GM19324 (cell line): ENCODE measurements at regions not wholly inside any gene's neighbourhood (a gene's known extent, or its start where the extent isn't known, plus 50 kb on each side); places are given as distances from the start of the nearest gene placed in this dataset.
"Not testable (repeated sequence)": the region's sequence is repeated elsewhere in the genome, so short reads cannot be mapped to it uniquely, and the experiment has no call there.

Source experiments
- ATAC-seq: cut with Tn5 transposase; IDR thresholded peaks from one replicate; pipeline ENCODE4 v1.9.1; 2021; ENCODE audit warnings: mild to moderate bottlenecking, moderate library complexity; ENCODE audit not compliant: unreplicated experiment, low FRiP score

DNA sequence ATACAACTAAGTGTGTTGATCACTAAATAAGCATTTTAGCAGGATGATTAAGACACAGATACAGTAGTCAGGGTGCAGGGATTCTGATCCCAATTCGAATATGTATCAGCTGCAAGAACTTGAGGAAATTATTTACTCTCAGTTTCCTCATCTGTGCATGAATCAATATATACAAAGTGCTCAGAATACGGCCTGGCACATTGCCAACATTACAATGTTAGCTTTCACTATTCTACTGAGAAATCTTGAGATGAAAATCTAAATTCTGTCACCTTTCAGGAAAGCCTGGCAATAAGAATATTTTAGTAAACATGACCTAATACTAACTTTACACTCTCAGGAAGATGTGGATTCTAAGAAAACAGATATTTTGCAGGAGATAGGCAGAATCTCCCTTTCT, 1001.6 kb upstream of the IGFBP7 start:
- no peak for ATAC-seq

DNA sequence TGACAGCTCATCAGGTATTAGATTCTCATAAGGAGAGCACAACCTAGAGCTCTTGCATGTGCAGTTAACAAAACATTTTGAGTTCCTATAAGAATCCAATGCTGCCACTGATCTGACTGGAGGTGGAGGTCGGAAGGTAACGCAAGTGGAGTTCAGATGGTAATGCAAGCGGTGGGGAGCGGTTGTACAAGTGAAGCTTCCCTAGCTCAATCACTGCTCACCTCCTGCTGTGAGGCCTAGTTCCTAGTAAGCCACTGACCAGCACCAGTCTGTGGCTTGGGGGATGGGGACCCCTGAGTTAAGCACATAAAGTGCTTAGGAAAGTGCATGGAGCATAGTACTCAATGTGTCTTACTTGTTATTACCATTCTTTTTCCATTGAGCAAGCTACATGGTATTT, 983.2 kb upstream of the IGFBP7 start:
- no peak for ATAC-seq

DNA sequence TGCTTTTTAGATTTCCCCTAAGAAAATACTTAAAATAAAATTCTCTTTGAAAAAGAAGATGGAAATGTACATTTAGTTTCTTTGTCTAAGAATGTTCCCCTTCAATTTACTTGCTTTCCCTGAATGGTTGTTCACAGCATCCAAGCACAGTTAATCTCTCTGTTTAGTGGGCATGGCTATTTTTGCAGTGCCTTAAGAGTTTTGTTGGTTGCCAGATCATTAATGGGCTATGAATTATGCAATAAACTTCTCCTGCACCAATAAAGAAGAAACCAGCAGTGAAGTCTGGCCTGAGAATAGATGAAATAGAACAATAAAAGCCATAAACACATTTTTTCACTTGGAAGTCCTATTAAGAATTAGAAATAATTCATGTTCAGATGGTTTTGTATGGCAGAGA, 980.4 kb upstream of the IGFBP7 start:
- no peak for ATAC-seq

DNA sequence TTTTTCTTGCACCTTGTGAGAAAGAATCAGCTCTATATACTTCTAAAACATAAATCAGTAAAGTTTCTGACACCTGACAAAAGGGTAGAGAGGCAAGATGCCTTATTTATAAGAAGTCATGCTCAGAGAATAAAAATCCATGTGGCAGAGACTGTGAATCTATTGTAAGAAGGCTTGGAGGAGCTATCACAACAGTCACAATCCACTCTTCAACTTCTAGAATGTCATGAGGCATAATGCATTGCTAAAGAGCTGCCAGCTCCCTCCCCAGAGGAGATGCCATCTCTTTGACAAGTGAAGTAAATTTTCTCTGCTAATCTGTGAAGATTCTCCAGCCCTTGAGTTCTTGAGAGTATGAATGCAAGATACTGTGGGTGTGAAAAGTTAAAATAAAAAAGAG, 971.2 kb upstream of the IGFBP7 start:
- no peak for ATAC-seq

DNA sequence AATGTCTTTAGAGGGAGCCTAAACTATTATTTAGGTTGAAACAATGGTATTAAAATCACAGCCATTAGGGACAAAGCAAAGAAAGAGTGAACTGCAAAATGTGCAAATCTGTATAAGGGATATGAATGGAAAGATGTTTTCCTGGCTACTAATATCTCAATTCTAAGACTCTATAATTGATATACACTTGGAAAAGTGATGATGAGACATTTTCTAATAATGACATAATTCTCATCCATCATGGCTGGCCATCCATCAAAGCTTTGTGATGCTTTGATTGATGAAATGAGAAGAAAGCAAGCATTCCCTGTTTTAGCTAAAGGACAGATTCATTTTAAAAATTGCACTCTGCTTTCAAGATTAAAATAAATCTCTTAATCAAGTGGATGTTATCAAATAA, 965.5 kb upstream of the IGFBP7 start:
- no peak for ATAC-seq

DNA sequence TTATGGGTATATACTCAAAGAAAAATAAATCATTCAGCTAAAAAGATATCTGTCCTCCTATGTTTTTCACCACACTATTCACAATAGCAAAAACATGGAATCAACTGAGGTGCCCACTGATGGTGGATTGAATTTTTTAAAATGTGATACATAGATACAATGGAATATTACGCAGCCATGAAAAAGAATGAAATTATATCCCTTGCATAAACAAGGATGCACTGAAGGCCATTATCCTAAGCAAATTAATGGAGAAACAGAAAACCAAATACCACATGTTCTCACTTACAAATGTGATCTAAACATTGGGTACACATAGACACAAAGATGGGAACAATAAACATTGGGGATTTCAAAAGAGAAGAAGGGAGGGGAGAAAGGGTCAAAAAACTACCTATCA, 964.2 kb upstream of the IGFBP7 start:
- no peak for ATAC-seq

DNA sequence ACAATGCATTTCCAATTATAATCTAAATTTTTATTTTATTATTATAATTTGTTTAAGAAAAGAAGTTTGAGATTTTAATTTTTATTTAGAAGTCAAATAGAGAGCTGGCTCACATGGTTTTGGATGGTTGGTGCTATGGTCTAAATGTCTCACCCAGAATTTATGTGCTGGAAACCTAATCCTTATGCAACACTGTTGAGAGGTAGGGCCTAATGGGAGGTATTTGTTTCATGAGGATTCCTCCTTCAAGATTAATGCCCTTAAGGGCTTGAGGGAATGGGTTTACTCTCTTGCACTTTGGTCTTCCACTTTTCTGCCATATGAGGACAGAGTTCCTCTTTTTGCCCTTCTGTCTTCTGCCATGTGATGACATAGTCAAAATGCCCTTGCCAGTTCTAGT, 960.5 kb upstream of the IGFBP7 start:
- ATAC-seq, result no peak

DNA sequence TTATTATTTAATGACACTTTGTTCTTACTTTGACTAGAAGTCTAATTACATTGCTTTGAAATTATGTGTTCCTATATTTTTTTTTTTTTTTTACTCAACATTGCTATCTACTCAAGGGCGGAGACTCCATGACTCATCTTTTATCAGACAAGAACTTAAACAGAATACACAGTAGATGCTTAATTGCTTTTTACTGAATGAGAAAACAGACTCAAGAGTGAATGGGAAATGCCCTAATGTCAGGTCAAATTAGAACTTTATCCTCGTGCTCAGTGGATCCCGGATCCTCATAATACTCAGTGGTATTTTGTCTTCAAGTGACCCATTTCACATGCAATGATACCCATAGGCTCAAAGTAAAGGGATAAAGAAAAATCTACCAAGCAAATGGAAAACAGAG, 954.5 kb upstream of the IGFBP7 start:
- ATAC-seq, result no peak

DNA sequence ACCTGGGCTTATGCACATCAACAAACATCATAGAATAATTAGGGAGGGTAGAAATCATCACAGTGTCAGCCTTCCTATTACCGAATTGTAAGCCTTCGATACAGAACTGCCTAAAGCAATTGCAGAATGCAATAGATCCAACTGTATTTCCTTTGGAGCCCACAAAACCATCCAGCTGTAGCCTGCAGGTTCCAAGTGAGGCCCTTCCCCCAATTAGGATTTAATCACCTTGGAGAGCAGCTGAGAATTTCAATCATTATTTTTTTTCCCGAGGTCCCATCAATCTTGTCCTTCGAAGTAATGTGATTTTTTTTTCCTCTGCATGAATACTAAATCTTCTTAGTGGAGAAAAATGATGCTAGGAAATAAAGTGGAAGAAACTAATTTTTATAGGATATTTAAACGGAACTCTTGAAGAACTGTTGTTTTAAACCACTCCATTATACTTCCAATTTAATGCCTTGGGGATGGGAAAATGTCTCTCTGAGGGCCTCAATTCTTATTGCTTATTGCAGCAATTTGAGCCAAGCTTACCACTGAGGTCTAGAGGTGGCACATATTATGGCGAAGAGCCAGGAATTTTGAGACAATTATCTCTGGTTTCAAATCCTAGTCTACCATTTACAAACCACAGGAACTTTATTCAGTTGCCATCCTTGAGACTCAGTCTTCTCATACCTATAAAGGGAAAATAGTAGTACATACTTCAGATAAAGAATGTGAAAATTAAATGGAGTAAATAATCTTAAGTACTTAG, 953.4 kb upstream of the IGFBP7 start:
- no peak for ATAC-seq

DNA sequence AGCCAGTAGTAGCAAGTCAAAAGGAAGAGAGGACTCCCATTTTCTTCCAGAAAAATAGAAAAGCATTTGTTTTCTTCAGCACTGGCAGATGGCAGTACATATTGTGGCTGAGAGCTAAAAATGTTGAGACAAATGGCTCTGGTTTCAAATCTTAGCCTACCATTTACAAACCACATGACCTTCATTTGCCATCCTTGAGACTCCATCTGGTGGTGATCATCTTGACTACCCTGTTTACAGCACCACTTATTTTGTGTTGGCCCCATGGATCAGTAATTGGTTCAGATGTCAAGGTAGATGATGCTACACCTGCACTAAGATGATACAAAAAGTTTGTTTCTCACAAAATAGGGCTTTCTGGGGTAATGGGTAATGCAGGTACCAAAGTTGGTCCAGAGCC, 951.8 kb upstream of the IGFBP7 start:
- no peak for ATAC-seq

DNA sequence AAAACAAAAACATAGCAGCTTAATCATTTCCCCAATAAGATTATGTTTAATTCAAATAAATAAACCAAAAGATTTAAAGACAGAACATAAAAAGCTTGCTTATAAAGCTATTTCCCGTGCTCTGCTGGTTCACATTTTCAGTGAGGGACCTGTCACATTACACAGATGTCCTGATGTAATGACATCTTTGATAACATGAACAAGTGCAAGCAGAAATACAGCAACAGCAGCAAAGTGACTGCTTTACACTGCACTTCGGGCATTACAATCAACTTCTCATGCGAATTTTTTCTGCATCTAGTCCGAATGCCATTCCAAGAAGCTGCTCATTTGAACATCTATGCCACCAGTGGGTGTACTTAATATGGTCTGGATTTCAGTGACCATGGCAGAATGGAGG, 940.3 kb upstream of the IGFBP7 start:
- no peak for ATAC-seq

DNA sequence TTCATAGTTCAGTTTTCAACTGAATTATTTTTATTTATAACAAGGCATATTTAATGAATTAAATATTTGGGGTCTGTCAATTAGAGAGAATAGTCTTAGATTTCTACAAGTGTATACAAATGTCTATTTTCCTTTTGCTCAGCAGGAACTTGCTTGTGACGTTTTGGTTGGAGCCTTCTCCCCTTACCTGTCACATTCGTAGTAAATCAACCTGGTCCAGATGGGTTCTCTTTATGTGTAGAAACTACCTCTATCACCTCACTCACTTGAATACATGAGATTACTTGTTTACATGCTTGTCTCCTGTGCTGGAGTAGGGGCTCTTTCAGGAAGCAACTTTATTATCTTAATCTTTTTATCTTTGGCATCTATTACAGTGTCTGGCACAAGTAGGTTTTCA, 938.3 kb upstream of the IGFBP7 start:
- no peak for ATAC-seq

DNA sequence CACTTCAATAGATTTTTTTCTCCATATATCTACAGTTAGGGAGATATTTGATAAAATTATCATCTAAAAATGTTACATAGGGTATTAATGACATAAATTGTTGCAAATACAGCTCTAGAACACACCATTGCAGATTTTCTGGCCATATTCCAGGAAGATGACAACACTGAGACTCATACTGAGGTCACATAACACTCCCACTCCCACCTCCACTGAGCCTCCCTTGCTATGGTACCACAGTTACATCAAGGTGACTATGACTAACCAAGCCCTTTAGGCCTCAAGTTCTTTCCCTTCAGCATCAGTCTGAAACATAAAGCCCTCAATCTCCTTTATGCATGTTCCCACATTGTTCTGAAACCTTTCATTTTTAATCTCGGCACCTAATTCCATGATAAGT, 932.0 kb upstream of the IGFBP7 start:
- no peak for ATAC-seq

DNA sequence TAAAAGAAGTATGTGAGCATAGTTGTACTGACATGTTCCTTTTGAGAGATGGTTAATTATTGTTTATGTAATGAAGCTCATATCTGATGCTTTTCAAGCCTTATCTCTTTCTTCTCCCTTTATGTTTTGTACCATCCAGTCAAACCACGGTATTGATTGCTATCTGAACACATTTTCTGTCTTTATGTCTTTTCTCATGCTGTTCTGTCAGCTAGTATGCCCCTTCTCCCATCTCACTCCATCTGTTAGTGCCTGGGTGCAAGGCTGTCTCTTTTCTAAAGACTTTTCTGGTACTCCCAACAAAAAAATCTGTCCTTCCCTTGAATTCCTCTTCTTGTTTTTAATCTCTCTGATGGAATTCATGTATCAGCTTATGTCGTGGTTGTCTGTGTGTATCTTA, 883.8 kb upstream of the IGFBP7 start:
- no peak for ATAC-seq

DNA sequence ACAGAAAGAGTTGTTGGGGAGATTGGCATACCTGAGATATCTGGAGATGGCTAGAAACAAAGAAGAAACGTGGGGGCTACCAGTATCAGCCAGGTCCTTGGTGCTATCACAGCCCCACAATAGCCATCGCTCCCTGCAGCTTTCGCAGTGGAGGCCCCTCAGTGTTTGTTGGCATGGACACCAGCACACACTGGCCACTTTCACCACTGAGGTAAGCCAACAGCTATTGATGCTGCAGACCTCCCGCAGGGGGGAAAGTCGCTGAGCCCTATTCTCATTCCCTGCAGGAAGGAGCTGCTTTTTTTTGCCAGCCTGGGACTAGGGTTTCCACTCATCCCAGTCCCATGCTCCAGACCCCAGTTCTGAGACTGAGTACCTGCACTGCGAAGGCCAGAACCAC, 879.2 kb upstream of the IGFBP7 start:
- ATAC-seq, result no peak

DNA sequence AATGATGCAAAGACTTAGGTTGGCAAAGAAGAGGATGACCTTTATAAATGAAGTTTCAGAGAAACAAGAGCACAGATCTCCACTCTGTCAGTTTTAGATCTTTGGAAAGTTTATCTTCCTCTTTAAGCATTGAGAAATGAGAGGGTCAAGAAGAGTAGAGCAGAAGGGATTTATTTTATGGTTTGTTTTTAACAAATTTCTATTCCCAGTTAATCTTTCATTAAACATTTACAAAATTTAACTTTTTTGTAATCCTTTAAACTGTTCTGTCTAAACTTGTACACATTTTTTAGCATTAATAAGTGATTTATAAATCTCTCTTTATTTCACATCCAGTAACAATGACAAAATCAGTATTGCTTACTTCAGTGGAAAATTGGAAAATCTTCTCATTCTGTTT, 875.0 kb upstream of the IGFBP7 start:
- ATAC-seq, result no peak

DNA sequence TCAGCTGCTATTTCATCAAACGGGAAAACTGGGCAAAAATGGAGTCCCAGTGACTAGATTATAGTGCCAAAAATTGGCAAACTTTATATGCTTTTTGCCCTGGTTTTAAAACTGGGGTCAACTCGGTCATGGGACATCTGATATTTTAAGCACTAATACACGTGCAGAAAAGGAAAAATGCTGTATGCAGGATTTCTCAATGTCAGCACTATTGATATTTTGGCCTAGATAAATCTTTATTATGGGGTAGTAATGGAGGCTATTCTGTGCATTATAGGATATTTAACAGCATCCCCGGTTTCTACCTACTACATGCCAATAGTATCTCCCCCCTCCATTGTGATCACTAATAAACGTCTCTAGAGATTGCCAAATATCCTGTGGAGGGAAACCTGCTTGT, 870.9 kb upstream of the IGFBP7 start:
- ATAC-seq, result no peak

DNA sequence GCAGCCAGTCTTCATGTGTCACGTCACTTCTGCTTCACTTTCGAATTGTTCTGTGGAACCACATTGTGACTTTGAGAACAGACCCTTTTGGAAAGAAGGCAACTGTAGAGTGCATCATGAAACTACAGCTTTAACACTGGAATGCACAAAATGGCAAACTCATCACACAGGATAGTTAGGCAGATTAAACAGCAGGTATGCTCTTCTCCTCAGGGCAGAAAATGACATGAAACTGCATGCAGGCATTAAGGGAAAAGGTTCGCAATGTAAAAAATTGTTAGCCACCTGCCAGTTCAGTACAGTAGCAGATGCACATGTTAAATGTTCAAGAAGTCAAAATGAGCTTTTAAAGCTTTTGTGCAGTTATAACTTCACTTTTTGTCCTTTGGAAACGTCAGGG, 864.6 kb upstream of the IGFBP7 start:
- ATAC-seq, result no peak

DNA sequence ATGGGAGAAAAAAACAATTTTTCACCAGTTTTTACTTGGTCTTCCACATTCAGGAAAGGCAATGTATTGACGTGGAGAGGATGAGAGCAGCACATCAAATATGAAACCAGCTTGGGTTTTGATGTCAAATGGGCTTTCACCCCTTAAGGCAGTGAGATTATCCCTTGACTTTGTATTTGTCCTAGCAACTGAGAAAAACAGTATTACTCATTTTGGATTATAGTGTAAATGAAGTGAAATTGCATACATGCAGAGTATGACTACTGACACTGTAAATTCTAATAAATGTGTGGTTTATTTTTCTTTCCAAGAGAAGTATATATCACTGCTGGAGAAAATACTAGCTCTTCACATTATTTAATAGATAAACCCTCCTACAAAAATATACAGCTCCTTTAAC, 863.6 kb upstream of the IGFBP7 start:
- no peak for ATAC-seq

DNA sequence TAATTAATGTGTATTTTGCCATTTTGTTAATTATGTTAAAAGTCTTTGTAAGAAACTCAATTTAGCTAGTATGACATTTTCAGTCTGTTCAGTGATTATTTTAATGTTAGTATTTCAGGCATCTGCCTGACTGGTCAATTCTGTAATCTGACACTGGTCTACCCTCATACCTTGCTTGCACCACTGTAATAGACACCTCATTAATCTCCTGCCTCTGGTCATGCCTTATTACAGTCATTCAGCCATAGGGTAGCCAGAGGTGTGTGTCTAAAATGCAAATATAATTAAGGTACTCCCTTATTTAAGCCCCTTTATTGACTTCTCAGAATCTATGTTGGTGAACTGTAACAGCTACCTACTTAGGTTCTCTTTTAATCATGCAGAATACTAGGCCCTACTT, 861.1 kb upstream of the IGFBP7 start:
- ATAC-seq, result no peak

DNA sequence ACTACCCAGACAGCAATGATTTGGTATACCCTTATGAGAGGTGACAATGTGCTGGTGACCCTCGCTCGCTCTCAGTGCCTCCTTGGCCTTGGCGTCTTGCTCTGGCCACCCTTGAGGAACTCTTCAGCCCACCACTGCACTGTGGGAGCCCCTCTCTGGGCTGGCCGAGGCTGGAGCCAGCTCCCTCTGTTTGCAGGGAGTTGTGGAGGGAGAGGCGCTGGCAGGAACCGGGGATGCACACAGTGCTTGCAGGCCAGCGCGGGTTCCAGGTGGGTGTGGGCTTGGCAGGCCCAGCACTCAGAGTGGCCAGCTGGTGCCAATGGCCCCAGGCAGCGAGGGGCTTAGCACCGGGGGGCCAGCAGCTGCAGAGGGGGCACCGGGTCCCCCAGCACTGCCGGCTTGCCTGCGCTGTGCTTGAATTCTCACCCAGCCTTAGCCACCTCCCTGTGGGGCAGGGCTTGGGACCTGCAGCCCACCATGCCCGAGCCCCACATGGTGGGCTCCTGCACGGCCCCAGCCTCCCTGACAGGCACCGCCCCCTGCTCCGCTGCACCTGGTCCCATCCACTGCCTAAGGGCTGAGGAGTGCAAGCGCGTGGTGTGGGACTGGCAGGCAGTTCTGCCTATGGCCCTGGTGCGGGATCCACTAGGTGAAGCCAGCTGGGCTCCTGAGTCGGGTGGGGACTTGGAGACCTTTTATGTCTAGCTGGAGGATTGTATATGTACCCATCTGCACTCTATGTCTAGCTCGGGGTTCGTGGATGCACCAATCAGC, 857.0 kb upstream of the IGFBP7 start:
- no peak for ATAC-seq

DNA sequence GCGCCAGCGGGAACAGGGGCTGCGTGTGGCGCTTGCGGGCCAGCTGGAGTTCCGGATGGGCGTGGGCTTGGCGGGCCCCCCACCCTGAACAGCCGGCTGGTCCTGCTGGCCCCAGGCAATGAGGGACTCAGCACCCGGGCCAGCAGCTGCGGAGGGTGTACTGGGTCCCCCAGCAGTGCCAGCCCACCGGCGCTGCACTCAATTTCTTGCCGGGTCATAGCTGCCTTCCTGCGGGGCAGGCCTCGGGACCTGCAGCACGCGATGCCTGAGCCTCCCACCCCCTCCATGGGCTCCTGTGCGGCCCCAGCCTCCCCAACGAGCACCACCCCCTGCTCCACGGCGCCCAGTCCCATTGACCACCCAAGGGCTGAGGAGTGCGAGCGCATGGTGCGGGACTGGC, 855.2 kb upstream of the IGFBP7 start:
- ATAC-seq, result not testable (repeated sequence)
